ENCODE measurements at regions not wholly inside any gene's neighbourhood (a gene's known extent, or its start where the extent isn't known, plus 50 kb on each side); places are given as distances from the start of the nearest gene placed in this dataset.

DNA sequence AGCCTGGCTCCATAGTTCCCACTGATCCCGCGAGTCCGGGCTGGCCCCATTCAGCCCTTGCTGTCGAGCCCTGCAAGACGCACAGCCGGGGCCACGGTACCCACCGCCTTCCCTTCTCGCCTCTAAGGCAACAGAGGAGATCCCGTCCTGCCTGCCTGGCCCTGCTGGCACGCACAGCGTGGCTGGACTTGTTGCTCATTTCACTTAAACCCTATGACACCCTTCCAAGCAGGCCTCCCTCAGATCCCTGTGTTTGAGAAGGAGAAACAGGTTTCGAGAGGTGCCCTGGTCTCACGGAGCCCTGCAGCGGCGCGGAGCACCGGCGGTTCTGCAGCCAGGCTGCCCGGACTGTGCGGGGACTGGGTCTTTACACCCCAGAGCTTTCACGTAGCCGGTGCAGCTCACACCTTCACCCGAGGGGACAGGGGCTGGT lies 1048.4 kb downstream of the BRD1 start (continued):
- TF ChIP-seq ZNF462 (CRISPR knock-in tag; IDR thresholded peaks at IDR 0.05) (no peak), JUNB (IDR thresholded peaks at IDR 0.05; ENCODE audit: unreplicated experiment) (no peak), STAT1 (IDR thresholded peaks at IDR 0.05; ENCODE audit: unreplicated experiment) (no peak), ZNF331 (CRISPR knock-in tag; IDR thresholded peaks at IDR 0.05; ENCODE audit: low read depth) (no peak), EZH2 (IDR thresholded peaks at IDR 0.05; ENCODE audit: low read depth, unreplicated experiment) (no peak), CTCF (conservative IDR thresholded peaks at IDR 0.05; ENCODE audit: low read depth in 2 of 2) (no peak), ETS1 (IDR thresholded peaks at IDR 0.05) (no peak), NANOG (IDR thresholded peaks at IDR 0.05; ENCODE audit: borderline replicate concordance) (no peak)

All from GM23338 (cell line).